ENCODE measurements at regions not wholly inside any gene's neighbourhood (a gene's known extent, or its start where the extent isn't known, plus 50 kb on each side); places are given as distances from the start of the nearest gene placed in this dataset.

GRCh38 chr3:150148227-150148626, 177.5 kb upstream of the PFN2 start:
- no peak for TF ChIP-seq CTCF (IDR thresholded peaks at IDR 0.05; ENCODE audit: low read depth, low read length)
- TF ChIP-seq MAX (IDR thresholded peaks at IDR 0.05; ENCODE audit: low read depth, low read length) = no peak
- no peak for TF ChIP-seq POLR2A (IDR thresholded peaks at IDR 0.05; ENCODE audit: extremely low read depth, insufficient read length)

All from NB4 (cell line).